ENCODE measurements at regions not wholly inside any gene's neighbourhood (a gene's known extent, or its start where the extent isn't known, plus 50 kb on each side); places are given as distances from the start of the nearest gene placed in this dataset.

GRCh38 chr5:17438027-17438426 is 60.0 kb upstream of the TAF11L2 start:
- Histone ChIP-seq H3K36me3 (no peaks in the 10 kb centered on the region), H3K27me3 (ENCODE audit: insufficient read depth, low read depth, severe bottlenecking) (no peaks in the 10 kb centered on the region), H3K4me3 (ENCODE audit: low read depth, low read length) (no peak overlapping the region), H3K27ac (no peak overlapping the region), H3K9me3 (ENCODE audit: severe bottlenecking) (no peaks in the 10 kb centered on the region)
- no peak for DNase-seq
- TF ChIP-seq CTCF (IDR thresholded peaks at IDR 0.05; ENCODE audit: low read depth, low read length), result no peak

- no peak for TF ChIP-seq CTCF (IDR thresholded peaks at IDR 0.05; ENCODE audit: low read depth, low read length)
- Histone ChIP-seq H3K36me3 (no peaks in the 10 kb centered on the region), H3K27ac (no peak overlapping the region), H3K4me3 (ENCODE audit: low read depth, low read length) (no peak overlapping the region), H3K27me3 (ENCODE audit: insufficient read depth, low read depth, severe bottlenecking) (no peaks in the 10 kb centered on the region), H3K9me3 (ENCODE audit: severe bottlenecking) (no peaks in the 10 kb centered on the region)
- no peak for DNase-seq
Measured at GRCh38 chr5:17439956-17440355, 58.1 kb upstream of the TAF11L2 start.

GRCh38 chr5:17440766-17441165 is 57.3 kb upstream of the TAF11L2 start:
- DNase-seq, result no peak
- no peak overlapping the region for H3K27ac ChIP-seq
- no peaks in the 10 kb centered on the region for H3K36me3 ChIP-seq

GRCh38 chr5:17441351-17441750 is 56.7 kb upstream of the TAF11L2 start:
- no peak overlapping the region for H3K27ac ChIP-seq
- no peak for DNase-seq

More at GRCh38 chr5:17440766-17441165, 57.3 kb upstream of the TAF11L2 start:
- TF ChIP-seq CTCF (IDR thresholded peaks at IDR 0.05; ENCODE audit: low read depth, low read length), result no peak
- no peak overlapping the region for H3K4me3 ChIP-seq (ENCODE audit: low read depth, low read length)
- no peaks in the 10 kb centered on the region for H3K27me3 ChIP-seq (ENCODE audit: insufficient read depth, low read depth, severe bottlenecking)
- no peaks in the 10 kb centered on the region for H3K9me3 ChIP-seq (ENCODE audit: severe bottlenecking)

GRCh38 chr5:17443333-17444130 is 54.5 kb upstream of the TAF11L2 start:
- no peak for TF ChIP-seq CTCF (IDR thresholded peaks at IDR 0.05; ENCODE audit: low read depth, low read length)
- Histone ChIP-seq H3K4me3 (ENCODE audit: low read depth, low read length) (no peak overlapping the region), H3K27me3 (ENCODE audit: insufficient read depth, low read depth, severe bottlenecking) (no peaks in the 10 kb centered on the region), H3K27ac (no peak overlapping the region), H3K36me3 (no peaks in the 10 kb centered on the region), H3K9me3 (ENCODE audit: severe bottlenecking) (no peaks in the 10 kb centered on the region)
- DNase-seq, result no peak

More at GRCh38 chr5:17441351-17441750, 56.7 kb upstream of the TAF11L2 start:
- Histone ChIP-seq H3K4me3 (ENCODE audit: low read depth, low read length) (no peak overlapping the region), H3K27me3 (ENCODE audit: insufficient read depth, low read depth, severe bottlenecking) (no peaks in the 10 kb centered on the region), H3K36me3 (no peaks in the 10 kb centered on the region), H3K9me3 (ENCODE audit: severe bottlenecking) (no peaks in the 10 kb centered on the region)
- no peak for TF ChIP-seq CTCF (IDR thresholded peaks at IDR 0.05; ENCODE audit: low read depth, low read length)

GRCh38 chr5:17444496-17444895 is 53.5 kb upstream of the TAF11L2 start:
- Histone ChIP-seq H3K27ac (no peak overlapping the region), H3K4me3 (ENCODE audit: low read depth, low read length) (no peak overlapping the region), H3K27me3 (ENCODE audit: insufficient read depth, low read depth, severe bottlenecking) (no peaks in the 10 kb centered on the region), H3K9me3 (ENCODE audit: severe bottlenecking) (peaks cover 3% of the 10 kb centered on the region), H3K36me3 (no peaks in the 10 kb centered on the region)
- TF ChIP-seq CTCF (IDR thresholded peaks at IDR 0.05; ENCODE audit: low read depth, low read length), result no peak
- DNase-seq, result no peak
